GM12891 (cell line): ENCODE measurements at regions not wholly inside any gene's neighbourhood (a gene's known extent, or its start where the extent isn't known, plus 50 kb on each side); places are given as distances from the start of the nearest gene placed in this dataset.
"Not testable (repeated sequence)": the region's sequence is repeated elsewhere in the genome, so short reads cannot be mapped to it uniquely, and the experiment has no call there.

Experiments used
- PAX5 ChIP-seq: IDR thresholded peaks from 2 replicates; pipeline ENCODE4 v1.6.1; 2011; ENCODE audit warnings: low read length, moderate library complexity, mild to moderate bottlenecking; ENCODE audit not compliant: insufficient read depth, severe bottlenecking
- POLR2A ChIP-seq: IDR thresholded peaks from 2 replicates; pipeline ENCODE4 v1.6.1; 2011; ENCODE audit warnings: low read depth, low read length, control low read depth
- POLR2AphosphoS5 ChIP-seq: IDR thresholded peaks from 2 replicates; pipeline ENCODE4 v1.6.1; 2011; ENCODE audit warnings: low read depth, low read length, control low read depth
- POU2F2 ChIP-seq: IDR thresholded peaks from 2 replicates; pipeline ENCODE4 v1.6.1; 2011; ENCODE audit warnings: low read depth, mild to moderate bottlenecking, control low read depth, low read length, moderate library complexity
- SPI1 ChIP-seq: IDR thresholded peaks from 2 replicates; pipeline ENCODE4 v1.6.1; 2011; ENCODE audit warnings: low read depth, low read length, control low read depth
- TAF1 ChIP-seq: IDR thresholded peaks from 2 replicates; pipeline ENCODE4 v1.6.1; 2011; ENCODE audit warnings: low read depth, low read length, control low read depth

GRCh38 chr3:90197383-90197782 is 1090.0 kb downstream of the EPHA3 start:
- TF ChIP-seq POLR2A, TAF1, POLR2AphosphoS5, SPI1, PAX5, POU2F2: not testable (repeated sequence)
